Suppressor macrophage treated with lipopolysaccharide for 1 hour (primary cell): ENCODE measurements at regions not wholly inside any gene's neighbourhood (a gene's known extent, or its start where the extent isn't known, plus 50 kb on each side); places are given as distances from the start of the nearest gene placed in this dataset.
A peak's percentile ranks its signal among the peaks of the same experiment; 100 is the strongest.
"Not testable (repeated sequence)": the region's sequence is repeated elsewhere in the genome, so short reads cannot be mapped to it uniquely, and the experiment has no call there.

Experiments
- DNase-seq, 3 donors: peaks; one replicate each; pipeline ENCODE4 v3.0.0-alpha.2; 2020 to 2022

- no peak for DNase-seq
These were observed 423.6 kb upstream of the MDFIC2 start for GRCh38 chr3:70736009-70736408.

DNA sequence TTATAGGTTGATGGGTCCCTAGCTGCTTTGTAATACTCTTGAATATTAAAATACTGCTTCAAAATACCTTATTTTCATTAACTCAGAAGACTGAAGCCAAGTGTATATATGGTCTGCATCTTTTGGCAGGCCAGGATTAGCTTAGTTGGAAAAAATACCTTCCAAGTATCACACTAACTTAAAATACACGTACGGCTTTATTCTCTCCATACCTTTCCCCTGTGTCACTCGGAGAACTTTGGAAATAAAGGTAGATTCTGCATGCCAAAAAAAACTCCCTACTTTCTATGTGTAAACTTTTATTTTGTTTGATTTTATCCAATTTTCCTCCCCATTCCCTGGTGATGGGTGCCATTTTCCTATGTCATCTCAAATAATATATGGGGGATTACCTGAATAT lies 422.3 kb upstream of the MDFIC2 start:
- no peak for DNase-seq

- no peak for DNase-seq
These were observed 418.6 kb upstream of the MDFIC2 start for GRCh38 chr3:70731046-70731445.

- no peak for DNase-seq
These were observed 417.4 kb upstream of the MDFIC2 start for GRCh38 chr3:70729845-70730244.

- no peak for DNase-seq
These were observed 415.9 kb upstream of the MDFIC2 start for GRCh38 chr3:70728311-70728710.

GRCh38 chr3:70726961-70727360 lies 414.5 kb upstream of the MDFIC2 start:
- DNase-seq, result no peak

GRCh38 chr3:70726096-70726938 lies 413.9 kb upstream of the MDFIC2 start:
- no peak for DNase-seq

DNA sequence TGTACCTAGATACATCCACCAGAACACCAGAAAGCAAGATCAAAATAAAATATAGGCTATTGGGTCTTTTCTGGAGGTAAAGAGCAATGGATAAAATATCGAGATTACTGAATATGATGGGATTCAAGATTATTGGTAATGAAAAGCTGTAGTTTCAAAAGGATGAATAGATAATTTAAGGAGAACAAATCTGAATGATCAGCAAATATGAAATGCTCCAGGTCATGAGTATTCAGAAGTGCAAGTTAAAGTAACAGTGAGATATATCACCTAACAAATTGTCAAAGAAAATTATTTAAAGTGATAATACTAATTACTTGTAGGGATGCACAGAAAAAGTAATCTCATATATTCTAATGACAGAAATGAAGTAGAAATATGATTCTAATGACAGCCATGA lies 409.6 kb upstream of the MDFIC2 start:
- DNase-seq, result no peak

DNA sequence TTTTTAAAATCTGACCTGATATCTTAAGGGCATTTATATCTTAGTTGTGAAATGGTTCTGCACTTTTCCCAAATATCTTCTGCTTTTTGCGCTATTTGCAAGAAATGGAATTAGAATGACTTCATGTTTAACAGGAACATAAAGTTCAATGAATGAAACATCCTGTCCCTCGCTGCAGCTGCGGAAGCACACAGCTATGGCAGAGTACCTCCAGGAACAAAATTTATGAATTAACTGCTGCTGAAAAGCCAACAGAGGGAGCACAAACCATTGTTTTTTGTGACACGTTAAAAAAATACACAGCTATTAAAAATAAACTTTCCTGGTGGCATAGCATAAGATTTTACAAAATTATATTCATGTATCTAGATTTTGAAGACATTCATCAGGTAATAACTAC lies 404.4 kb upstream of the MDFIC2 start:
- DNase-seq, result peak; percentile 12 to 40 (median 29)

DNA sequence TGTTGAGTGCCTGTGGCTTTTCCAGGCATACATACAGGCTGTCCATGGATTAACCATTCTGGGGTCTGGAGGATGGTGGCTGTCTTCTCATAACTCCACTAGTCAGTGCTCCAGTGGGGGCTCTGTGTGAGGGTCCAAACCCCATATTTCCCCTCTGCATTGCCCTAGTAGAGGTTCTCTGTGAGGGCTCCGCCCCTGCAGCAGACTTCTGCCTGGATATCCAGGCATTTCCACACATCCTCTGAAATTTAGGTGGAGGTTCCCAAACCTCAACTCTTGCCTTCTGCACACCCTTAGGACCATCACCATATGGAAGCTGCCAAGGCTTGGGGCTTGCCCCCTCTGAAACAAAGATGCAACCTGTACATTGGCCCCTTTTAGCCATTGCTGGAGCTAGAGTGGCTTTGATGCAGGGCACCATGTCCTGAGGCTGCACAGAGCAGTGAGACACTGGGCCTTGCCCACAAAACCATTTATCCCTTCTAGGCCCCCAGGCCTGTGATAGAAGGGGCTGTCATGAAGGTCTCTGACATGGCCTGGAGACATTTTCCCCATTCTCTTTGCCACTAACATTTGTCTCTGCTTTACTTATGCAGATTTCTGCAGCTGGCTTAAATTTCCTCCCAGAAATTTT lies 400.1 kb upstream of the MDFIC2 start:
- DNase-seq, result no peak

DNA sequence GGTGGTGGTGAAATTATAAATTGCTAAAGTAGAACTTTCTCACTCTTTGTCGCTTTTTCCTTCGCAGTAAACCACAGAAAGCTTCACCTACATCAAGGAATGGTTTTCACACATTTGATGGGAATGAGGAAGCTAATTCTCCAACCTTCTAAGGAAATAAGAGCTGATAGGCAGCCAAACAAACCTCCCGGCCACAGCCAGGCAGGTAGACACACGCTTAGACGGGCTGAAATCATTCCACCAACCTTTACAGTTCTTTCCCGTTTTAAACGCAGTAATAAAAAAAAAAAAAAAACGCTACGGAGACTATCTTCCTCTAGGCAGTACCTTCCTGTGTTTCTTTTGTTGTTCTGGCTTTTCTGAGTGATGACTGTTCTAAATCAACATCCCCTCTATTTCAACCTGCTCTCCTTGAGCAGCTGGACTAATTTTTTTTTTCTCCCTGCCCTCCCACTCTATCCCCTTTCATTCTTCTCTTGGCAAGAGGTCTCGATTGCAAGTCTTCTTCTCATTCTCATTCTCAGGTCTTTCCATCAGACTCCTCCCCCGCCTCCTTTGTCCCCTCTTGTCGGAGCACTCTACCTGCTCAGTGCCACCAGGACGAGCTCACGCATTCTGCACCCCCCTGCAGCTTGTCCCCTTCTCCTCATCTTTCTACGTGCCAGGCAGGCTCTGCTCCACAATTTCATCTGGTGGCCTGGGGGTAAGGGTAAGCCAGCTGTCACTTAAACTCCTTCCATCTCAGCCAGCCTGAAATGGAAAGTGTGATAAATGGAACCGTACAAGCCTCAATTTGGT lies 391.1 kb upstream of the MDFIC2 start:
- no peak for DNase-seq

DNA sequence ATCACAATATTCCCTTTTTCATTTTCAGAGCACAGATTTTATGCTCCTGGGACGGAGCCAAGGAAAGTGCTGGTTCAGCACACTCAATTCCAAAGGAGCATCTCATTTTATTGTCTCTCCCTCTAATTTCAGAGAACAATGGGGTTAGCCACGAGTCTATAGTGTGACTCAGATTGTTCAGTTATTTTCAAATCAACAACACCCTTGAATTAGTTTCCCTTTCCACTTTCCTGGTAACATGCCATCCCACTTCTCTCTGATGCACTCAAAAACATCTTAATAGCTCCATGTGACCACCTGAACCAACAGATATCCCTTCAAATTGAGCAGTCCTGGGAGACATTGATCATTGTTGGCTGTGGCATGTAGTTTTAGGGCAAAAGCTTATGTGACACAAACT lies 389.7 kb upstream of the MDFIC2 start:
- peak in 1 of 3 donors; percentile 4 for DNase-seq

DNA sequence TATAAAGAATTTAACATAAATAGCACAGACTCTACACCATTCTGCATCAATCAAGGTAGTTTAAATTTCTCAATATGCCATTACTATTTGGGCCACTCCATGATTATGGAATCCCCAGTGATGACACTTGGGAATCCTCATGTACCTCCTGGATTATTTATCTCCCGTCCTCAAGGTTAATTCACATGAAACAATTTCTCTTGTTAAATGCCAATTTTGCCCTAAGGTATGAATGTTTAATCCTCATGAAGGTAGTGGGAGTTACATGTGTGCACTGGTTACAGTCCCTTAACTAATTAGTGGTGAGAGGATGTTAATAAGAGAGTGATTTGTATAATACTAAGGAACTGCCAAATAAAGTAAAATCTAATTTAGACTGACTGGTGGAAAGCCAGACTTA lies 372.3 kb upstream of the MDFIC2 start:
- no peak for DNase-seq

- not testable (repeated sequence) for DNase-seq
These were observed 363.4 kb upstream of the MDFIC2 start for GRCh38 chr3:70675810-70676209.

DNA sequence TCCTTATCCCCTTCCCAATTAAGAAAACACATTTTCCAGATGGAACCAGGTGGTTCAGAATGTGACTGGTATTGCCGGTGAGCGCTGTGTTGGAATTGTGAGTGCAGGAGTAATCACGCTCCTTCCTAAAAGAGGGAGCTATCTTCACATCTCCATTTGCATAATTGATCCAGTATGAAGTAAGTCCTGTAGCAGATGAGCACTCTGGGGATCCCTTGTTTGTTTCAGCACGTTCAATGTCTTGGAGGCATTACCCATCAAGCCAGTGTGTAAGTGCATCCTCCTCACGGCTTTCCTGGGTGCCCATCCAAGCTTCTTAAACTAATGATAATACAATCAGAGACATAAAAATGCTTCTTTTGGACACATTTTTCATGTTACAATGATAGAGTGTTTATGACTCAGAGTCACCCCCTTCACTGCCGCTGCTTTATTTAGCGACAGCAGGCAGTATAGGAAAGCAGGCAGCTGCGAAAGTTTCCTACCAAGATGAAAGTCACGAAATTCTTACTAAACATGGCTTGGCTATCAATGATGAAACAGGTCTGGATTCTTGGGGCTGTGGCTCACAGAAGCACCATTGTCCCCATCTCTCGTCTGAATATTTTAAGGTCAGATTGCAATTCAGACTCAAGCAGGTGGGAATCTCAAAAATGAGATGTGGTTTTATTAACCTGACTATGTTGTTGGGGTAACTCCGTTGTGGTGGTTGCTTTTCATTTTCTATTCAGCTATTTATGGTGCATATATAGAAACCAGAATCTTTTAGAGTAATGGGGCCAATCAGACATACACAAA lies 346.3 kb upstream of the MDFIC2 start:
- no peak for DNase-seq

- no peak for DNase-seq
These were observed 345.0 kb upstream of the MDFIC2 start for GRCh38 chr3:70657454-70657853.

- DNase-seq, result no peak
These were observed 335.4 kb upstream of the MDFIC2 start for GRCh38 chr3:70647823-70648222.

- DNase-seq, result no peak
These were observed 334.7 kb upstream of the MDFIC2 start for GRCh38 chr3:70647094-70647493.

- DNase-seq, result no peak
These were observed 334.2 kb upstream of the MDFIC2 start for GRCh38 chr3:70646635-70647034.

DNA sequence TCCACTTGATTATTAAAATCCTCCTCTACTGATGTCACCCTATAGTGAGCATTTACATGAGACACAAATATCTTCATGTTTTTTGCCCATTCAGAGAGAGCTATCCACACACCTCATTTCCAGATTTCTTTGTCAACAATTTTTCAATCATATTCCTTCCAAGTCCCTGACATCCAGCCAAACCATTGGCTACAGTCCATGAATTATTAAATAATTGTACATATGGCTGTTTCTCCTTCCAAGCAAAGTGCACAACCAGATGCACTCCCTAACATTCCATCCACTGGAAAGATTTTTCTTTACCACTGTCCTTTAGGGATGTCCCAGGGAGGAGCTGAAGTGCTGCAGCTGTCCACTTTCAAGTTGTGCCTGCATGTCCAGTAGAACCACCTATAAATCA lies 328.0 kb upstream of the MDFIC2 start:
- DNase-seq, result no peak

DNA sequence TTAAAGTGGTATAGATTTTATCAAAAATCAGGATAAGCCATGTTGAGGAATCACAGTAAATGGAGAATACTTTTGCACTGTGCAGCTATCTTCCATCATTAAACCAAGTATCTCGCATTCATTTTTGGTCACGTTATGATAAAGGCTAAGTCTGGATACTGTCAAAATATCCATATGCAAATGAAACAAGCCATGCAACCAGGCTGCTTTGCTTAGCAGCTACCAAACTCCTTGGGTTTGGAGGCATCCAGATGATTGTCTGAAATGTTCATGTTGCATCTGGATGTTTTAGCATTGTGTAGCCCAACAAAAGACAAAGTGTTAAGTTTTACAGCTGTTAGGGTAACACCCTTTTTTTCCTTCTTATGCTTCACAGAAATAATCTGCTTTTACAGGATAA lies 322.9 kb upstream of the MDFIC2 start:
- no peak for DNase-seq

GRCh38 chr3:70631716-70632307 lies 319.4 kb upstream of the MDFIC2 start:
- no peak for DNase-seq
